HG02571 (cell line): ENCODE measurements at regions not wholly inside any gene's neighbourhood (a gene's known extent, or its start where the extent isn't known, plus 50 kb on each side); places are given as distances from the start of the nearest gene placed in this dataset.

Source experiments
- ATAC-seq: cut with Tn5 transposase; IDR thresholded peaks from one replicate; pipeline ENCODE4 v1.9.1; 2021; ENCODE audit warnings: mild to moderate bottlenecking, moderate library complexity; ENCODE audit not compliant: unreplicated experiment

DNA sequence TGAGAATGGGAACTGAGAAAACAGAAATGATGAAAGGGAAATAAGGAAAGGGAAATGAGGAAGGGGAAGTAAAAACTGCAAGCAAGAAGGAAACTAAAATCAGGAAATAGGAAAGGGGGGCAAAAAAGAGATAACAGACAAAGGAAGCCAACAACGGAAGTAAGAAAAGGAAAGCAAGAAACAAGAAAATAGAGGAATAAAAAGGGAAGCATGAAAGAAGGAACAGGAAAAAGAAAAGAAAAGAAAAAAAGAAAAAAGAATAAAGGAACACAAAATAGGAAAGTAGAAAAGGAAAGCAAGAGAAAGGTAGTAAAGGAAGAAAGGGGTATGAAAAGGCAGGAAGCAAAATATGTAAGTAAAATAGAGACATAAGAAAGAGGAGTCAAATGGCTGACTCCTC lies 241.2 kb upstream of the NCKAP5 start:
- ATAC-seq, result no peak

DNA sequence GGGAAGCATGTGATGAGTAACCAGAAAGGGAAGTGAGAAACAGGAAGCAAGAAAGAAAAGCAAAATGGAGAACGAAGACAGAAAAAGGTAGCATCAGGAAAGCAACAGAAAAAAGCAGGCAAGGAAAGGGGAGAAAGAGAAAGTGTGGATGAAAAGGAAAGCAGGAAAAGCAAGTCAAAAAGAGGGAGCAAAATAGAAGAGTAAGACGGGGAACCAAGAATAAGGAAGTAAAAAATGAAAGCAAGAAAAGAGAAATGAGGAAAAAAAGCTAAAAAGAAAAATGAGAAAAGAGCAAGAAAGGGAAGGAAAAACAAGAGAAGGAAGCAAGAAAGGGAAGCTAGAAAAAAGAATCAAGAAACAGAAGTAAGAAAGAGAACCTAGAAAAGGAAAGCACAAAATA lies 242.3 kb upstream of the NCKAP5 start:
- no peak for ATAC-seq

DNA sequence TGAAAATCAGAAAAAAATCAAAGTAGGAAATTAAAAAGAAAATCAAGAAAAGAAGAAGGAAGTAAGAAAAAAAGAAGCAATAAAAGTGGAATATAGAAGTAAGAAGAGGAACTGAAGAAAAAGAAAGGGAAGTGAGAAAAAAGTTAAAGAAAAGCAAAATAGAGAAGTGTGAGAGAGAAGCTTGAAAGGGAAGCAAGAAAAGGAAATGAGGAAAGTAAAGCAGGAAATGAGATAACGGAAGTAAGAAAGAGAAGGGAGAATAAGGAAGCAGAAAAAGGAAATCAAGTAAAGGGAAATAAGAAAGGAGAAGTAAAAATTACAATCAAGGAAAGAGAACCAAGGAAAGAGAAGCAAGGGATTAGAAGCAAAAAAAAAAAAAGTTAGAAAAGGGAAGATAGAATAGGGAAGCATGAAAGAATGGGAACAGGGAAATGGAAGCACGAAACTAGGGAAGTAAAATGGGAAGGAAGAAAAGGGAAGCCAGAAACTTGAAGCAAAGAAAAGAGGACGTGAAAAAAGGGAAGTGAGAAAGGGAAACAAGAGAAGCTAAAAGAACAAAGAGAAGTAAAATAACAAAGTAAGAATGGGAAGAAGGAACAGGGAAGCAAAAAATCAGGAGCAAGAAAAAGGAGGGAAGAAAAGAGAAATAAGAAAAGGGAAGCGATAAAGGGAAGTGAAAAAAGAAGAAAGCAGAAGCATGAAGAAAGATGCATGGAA lies 243.3 kb upstream of the NCKAP5 start:
- ATAC-seq, result no peak

DNA sequence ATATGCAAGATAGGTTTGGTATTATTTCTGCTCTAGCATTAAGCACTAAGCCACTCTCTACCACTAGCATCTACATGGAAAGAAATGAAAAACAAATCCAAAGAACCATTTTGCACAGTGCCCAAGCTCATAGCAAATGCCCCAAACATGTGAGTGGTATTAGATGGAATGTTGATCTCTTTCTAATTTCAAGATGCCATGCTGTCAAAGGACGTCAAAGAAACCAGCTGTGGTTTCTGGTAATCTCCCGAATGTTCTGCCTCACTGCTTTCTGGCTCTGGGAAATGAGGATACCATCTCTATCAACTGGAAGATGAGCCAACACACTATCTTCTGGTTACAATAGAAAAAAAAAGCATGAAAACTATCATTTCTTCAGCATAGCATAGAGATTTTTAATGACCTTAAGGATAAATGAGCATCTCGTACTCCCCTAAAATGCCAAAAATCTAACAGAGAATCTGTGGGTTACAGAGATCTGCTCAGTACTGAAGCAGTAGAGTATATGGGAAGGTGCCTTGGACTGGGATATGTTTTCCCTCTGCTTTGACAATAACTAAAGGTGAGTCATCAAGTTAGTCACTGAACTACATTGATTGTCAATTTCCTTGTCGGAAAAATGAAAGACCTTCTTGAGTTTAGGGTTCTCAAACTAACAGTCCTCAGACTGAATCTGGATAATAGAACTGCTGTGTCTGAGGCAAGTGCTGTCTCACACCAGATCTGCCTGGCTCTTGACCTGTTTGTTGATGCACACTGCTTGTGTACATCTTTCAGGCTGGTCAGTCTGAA lies 244.8 kb upstream of the NCKAP5 start:
- no peak for ATAC-seq

DNA sequence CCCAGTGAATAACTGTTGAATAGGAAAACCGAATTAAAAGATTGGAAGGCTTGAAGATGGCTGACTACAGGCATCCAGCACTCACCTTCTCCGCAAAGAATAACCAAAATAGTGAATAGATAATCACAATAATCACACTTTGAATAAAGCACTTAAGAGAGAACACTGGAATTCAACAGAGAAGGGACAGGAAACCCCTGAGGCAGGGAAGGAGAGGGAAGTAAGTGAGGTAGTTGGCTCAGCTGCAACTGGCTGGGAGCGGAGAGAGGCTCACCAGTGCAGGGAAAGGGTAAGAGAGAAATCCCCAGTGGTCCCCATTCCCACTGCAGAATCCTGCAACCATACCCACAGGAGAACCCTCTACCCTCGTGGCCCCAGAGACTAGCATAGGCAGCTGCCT lies 246.6 kb upstream of the NCKAP5 start:
- ATAC-seq, result no peak

DNA sequence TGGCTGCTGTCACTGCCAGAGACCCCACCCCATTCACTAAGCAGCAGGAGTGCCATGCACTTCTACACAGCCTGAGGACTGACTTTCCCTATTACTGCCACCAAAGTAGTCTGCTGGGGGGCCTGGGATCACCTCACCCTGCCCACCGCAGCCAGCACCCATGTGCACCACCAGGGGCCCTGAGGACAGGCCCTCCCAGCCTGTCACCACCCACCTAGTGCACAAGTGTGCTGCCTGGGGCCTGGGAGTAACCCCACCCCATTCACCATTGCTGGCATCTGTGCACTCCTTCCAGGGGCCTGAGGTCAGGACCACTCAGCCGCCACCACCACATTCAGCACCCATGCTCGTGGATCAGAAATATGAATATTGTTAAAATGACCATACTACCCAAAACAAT lies 247.8 kb upstream of the NCKAP5 start:
- no peak for ATAC-seq

DNA sequence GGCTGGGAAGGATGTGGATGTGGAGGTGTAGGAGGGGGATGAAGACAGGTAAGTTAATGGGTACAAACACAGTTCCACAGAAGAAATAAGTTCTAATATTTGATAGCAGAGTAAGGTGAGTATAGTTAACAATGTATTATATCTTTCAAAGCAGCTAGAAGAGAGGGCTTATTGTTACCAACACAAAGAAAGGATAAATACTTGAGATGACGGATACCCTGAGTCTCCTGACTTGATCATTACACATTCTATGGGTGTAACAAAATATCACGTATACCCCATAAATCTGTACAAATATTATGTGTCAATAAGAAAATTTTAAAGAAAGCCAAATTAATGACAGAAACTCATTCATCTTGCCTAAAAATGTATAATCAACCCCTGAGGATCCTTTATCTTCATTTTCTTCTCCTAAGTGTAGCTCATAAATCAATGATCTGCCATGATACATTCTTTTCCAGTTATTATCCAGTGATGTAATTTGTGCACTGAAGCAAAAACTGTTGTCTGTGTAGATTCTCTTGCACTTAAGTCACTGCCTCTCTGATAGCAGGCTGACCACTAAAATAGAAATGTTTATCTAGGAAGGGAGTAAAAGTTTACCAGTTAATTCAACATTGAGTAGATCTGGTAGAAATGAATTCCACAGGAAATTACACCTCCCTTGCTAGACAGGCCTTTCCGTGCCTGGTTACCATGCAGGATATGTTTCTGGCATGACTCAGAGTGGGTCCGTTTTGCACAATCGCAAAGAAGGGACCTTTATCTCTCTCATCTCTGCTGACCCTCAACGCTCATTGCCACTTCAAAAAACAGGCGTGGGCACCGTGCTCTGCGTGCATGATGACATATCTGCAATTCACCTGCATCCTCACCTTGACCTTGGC lies 249.7 kb upstream of the NCKAP5 start:
- no peak for ATAC-seq

DNA sequence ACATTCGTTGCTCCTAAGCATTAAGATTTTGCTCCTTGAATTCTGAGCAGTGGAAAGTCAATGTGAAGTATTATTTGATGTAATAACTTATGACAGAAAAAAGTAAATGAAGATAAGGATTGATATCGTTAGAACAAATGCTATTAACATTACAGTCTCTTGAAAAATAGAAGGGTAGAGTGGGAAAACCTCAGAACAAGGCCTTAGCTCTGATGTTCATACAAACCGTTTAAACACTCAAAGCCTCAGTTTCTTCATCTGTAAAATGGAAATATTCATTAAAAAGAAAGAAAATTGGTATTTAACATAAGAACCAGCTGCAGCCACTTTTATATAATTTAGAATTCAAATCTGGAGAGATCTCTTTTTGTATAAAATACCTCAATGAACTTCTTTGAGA lies 250.4 kb upstream of the NCKAP5 start:
- no peak for ATAC-seq

DNA sequence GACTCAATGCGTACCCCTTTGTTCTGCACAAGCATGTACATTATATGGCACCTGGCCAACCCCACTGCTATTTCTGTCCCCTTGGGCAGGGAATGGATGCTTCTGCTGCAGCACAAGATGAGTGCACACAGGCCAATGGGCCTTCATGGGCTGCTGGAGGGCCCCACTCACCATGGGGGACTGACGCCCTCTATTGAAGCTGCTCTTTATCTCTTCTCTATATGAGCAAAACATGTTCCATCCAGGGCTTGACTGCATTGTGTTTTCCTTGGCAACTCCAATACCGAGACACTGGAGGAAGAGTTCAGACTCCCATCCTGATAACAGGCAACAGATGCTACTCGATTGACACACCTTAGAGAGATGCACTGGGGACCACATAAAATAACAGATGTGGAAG lies 251.6 kb upstream of the NCKAP5 start:
- ATAC-seq, result no peak

DNA sequence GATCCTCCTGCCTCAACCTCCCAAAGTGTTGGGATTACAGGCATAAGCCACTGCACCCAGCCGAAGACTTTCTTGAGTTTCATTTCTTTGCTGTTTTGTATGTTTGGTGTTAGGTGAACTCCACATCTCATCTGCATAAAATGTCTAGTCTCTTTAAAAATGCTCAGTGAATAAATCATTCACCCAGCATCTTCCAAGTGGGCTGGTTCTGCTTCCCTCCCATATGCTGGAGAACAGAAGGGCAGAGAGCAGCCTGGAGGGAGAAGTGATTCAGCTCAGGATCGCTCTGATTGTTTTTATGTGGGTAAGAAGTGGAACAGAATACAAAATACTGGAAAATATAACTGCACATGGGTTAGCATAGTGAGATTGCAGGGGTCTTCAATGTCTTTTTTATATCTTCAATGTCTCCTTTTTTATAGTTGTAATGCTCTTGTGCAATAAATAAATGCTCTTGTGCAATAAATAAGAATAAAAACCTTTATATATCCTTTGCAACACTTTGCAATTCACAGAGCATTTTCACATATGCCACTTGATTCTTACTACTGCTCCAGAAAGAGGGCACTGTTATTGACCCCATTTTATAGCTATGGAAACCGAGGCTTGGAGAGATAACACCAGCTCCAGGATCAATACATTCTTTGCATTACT lies 253.0 kb upstream of the NCKAP5 start:
- ATAC-seq, result no peak

DNA sequence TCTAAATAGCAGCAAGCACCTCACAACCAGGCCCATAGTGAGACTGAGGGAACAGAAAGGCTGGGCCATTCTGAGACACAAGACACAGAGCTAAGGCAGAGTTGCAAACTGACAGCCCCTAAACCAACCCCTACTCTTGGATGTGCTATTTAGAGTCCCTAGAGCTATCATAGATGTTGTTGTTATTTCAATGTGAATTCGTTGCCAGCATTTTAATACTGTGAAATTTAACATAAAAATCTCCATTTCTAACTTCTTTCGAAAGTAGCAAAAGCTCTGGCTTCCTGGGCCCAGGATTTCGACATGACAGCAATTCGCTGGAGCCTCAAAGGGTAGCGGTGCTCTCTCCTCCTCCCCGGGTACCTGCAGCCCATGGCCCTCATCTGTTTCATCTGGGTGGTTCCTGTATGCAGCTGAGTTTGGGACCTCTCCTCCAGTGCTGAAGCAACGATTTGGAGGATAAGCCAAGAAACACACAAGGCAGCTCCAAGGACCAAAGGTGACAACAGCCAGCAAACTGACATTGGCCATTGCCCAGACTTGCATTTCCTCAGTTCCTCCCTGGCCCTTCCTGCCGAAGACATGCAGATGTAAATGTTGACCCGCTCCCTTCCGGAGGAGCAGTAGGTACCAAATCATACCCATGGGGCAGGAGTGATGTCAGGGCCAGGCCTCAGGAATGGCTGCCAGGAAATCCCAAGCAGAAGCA lies 254.4 kb upstream of the NCKAP5 start:
- ATAC-seq, result no peak

DNA sequence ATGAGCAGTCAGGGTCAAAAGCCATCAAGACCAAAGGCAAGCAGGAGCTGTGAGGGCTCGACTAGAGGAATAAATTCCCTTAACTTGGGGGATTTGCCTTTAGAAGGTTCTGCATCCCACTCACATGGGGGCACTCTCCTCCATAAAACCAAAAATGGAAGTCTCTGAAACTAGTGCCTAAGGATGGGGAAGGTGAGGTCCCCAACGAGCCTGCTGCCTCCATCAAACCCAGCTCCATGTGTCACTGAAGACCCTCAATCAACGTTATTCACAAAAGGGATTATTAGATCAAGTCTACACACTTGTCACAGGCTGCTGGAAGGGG lies 254.9 kb upstream of the NCKAP5 start:
- no peak for ATAC-seq

DNA sequence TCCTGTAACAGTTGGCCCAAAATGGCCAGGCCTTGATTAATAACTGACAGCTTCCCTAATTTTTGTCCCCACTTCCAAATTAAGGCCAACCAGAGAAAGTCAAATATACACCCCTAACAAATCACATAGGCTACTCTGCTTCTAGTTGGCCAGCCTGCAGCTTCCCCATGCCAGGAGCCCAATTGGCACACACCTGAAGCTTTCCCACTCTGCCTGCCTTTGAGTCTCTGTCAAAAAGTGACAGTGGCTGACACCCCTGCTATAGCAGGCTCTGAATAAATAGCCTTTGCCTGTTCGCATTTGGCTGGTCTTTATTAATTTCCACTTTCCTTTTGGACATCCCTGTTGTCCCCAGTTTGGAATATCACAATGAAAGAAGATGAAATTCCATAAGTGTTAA lies 256.6 kb upstream of the NCKAP5 start:
- ATAC-seq, result no peak

DNA sequence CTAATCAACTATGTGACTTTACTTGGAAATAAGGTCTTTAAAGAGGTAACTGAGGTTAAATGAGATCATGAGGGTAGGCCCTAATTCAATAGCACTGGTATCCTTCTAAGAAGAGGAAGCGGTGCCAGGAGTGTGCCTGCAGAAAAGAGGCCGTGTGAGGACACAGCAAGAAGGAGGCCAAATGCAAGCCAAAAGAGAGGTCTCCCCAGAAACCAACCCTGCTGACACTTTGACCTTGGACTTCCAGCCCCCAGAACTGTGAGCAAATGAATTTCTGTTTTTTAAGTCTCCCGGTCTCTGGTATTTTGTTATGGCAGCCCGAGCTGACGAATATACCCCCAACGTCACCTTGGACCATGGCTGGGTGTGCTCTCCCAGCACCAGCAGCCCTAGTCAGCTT lies 257.5 kb upstream of the NCKAP5 start:
- ATAC-seq, result no peak

DNA sequence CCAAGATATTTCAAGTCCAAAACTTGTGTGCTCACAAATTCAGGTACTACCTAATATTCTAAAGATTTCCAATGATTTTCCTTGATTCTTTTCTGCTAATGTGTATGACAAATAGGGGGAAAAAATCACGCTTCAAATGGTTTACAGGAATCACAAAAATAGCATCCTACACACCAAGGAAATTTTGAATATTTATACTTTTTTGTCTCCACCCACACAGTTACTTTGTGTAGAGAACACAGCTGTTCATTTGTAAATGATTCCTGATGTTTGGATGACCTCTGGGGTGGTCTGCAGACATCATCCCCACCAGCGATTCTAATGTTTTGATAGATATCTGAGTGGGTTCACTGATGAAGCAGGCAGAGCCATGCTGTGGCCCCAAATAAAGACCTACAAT lies 260.6 kb upstream of the NCKAP5 start:
- no peak for ATAC-seq

DNA sequence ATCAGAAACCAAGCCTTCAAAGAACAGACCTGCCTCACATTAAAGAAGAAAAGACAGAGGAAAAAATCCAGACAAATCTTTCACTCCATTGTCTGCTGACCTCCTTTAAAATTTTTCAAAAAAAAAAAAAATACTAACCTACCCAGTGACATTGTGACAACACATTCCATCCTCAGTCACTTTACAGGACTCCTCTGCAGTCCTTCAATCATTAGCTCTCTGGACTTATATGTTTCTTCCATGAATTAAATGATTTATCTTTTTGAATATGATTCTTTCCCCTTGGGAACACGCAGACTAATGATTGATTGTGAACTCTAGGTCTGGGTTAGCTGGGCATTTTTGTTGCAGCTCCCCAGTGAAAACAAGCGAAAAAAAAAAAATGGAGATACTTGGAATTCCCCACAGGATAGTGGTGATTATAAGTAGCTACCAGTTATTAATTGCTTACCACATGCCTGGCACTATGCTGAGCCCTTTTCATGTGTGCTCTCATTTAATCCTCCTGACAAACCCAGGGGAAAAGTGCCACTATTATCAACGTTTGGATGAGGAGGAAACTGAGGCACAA lies 261.3 kb upstream of the NCKAP5 start:
- no peak for ATAC-seq

DNA sequence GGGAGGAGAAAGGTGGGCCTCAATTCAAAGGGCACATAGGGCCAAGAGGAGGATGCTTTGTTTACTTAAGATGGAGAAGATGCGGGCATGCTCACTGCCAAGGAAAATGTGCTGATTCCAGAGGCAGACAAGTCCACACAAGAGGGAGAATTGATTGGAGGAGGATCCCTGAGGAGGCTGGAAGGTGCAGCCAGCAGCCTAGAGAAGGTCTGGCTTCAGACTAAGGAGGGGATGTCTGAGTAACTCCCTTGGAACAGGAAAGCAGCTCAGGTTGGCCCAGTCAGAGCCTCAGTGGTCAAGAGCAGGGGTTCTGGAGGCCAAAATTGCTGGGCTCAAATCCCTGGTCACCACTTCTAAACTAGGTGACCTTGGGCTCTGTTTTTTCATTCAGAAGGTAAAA lies 265.5 kb upstream of the NCKAP5 start:
- no peak for ATAC-seq

DNA sequence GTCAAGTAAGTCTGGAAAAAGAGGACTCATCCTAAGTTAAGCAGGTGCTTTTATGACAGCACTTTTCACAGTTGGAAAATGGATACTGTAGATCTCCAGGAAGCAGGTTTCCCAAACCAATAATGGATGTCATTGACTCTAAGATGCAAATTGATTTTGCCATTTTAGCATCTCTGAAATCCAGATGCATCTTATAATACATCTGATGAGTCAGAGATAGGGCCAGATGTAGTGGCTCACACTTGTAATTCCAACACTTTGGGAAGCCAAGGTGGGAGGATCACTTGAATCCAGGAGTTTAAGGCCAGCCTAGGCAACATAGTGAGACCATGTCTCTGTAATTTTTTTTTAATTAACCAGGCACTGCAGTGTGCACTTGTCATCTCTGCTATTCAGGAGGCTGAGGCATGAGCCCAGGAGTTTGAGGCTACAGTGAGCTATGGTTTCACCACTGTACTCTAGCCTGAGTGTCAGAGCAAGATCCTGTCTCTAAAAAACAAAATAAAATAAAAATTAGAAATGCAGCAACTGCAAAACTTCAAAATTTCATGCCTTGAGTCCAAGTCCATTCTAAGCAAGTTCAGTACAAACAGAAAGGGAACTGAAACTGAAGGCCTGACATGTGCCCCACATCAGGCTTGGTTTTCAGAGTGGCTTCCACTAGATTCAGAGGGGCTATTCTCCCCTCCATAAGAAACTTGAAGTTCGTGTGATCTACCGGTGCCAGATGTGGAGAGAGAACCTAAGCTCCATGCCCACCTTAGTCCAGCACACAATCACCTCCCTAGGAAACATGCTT lies 267.8 kb upstream of the NCKAP5 start:
- no peak for ATAC-seq

DNA sequence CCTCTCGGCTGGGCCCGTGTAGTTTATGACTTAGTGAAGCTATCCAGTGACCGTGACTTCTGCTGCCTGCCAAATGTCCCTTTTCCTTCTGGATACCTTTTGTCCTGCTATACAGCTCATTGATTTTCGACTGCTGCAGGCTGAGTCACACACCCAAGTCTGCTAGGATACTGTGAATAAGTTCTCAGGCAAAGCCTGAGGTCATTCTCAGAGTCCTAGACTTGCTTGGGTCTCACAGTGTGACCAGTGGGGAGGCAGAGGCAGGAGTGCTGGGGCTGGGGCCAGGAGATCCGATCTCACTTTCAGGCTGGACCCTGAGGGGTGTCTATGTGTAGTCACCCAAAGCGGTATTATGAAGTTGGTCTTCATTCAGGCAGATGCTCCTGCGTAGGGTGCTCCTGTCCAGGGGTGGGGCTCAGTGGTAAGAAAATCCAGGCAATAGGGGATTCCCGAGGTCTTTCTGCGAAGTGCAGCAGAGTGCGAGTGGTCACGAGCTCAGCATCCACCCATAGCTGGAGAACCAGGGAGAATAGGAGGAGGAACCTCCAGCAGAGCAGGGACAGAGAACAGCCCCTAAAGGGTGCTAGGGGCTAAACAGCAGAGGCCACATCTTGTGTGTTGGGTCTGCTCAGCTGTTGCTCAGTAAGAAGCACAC lies 268.6 kb upstream of the NCKAP5 start:
- ATAC-seq, result no peak
